ENCODE measurements at regions not wholly inside any gene's neighbourhood (a gene's known extent, or its start where the extent isn't known, plus 50 kb on each side); places are given as distances from the start of the nearest gene placed in this dataset.

GRCh38 chr7:88617185-88617584 lies 142.3 kb upstream of the ZNF804B start:
- TF ChIP-seq EZH2 (IDR thresholded peaks at IDR 0.05; ENCODE audit: low read length, unreplicated experiment) (no peak), EZH2phosphoT487 (IDR thresholded peaks at IDR 0.05; ENCODE audit: borderline replicate concordance, low read length) (no peak)
